GM19023 (cell line): ENCODE measurements at regions not wholly inside any gene's neighbourhood (a gene's known extent, or its start where the extent isn't known, plus 50 kb on each side); places are given as distances from the start of the nearest gene placed in this dataset.
"Not testable (repeated sequence)": the region's sequence is repeated elsewhere in the genome, so short reads cannot be mapped to it uniquely, and the experiment has no call there.

Experiments
- ATAC-seq: cut with Tn5 transposase; IDR thresholded peaks from one replicate; pipeline ENCODE4 v1.9.1; 2021; ENCODE audit warnings: mild to moderate bottlenecking, moderate library complexity; ENCODE audit not compliant: unreplicated experiment

GRCh38 chr2:53130441-53130943 lies 637.1 kb upstream of the CHAC2 start:
- no peak for ATAC-seq

- no peak for ATAC-seq
Measured at GRCh38 chr2:53129851-53130250, 637.8 kb upstream of the CHAC2 start.

GRCh38 chr2:53127061-53127650 lies 640.4 kb upstream of the CHAC2 start:
- ATAC-seq = no peak

GRCh38 chr2:53114991-53115390 lies 652.6 kb upstream of the CHAC2 start:
- no peak for ATAC-seq

GRCh38 chr2:53114582-53114981 lies 653.0 kb upstream of the CHAC2 start:
- ATAC-seq = no peak

- not testable (repeated sequence) for ATAC-seq
Measured at GRCh38 chr2:53112408-53112807, 655.2 kb upstream of the CHAC2 start.

- ATAC-seq = no peak
Measured at GRCh38 chr2:53111406-53111805, 656.2 kb upstream of the CHAC2 start.

- ATAC-seq = no peak
Measured at GRCh38 chr2:53111004-53111403, 656.6 kb upstream of the CHAC2 start.

- no peak for ATAC-seq
Measured at GRCh38 chr2:53108246-53108645, 659.4 kb upstream of the CHAC2 start.

- ATAC-seq = no peak
Measured at GRCh38 chr2:53104263-53104662, 663.3 kb upstream of the CHAC2 start.

GRCh38 chr2:53103679-53104078 lies 663.9 kb upstream of the CHAC2 start:
- ATAC-seq = no peak

- no peak for ATAC-seq
Measured at GRCh38 chr2:53098696-53099078, 668.9 kb upstream of the CHAC2 start.

- ATAC-seq = no peak
Measured at GRCh38 chr2:53096351-53096750, 671.3 kb upstream of the CHAC2 start.

GRCh38 chr2:53095664-53096063 lies 671.9 kb upstream of the CHAC2 start:
- ATAC-seq = no peak

GRCh38 chr2:53095227-53095626 lies 672.4 kb upstream of the CHAC2 start:
- ATAC-seq = no peak

GRCh38 chr2:53093355-53093754 lies 674.2 kb upstream of the CHAC2 start:
- ATAC-seq = no peak

- no peak for ATAC-seq
Measured at GRCh38 chr2:53091183-53091582, 676.4 kb upstream of the CHAC2 start.

GRCh38 chr2:53087874-53088461 lies 679.6 kb upstream of the CHAC2 start:
- no peak for ATAC-seq

GRCh38 chr2:53087262-53087873 lies 680.2 kb upstream of the CHAC2 start:
- no peak for ATAC-seq

GRCh38 chr2:53077413-53077812 lies 690.2 kb upstream of the CHAC2 start:
- no peak for ATAC-seq

GRCh38 chr2:53075760-53076159 lies 691.8 kb upstream of the CHAC2 start:
- ATAC-seq = no peak

- ATAC-seq = no peak
Measured at GRCh38 chr2:53067533-53067932, 700.1 kb upstream of the CHAC2 start.
